Amygdala (tissue), 56 donors: ENCODE measurements at regions not wholly inside any gene's neighbourhood (a gene's known extent, or its start where the extent isn't known, plus 50 kb on each side); places are given as distances from the start of the nearest gene placed in this dataset.
A peak's percentile ranks its signal among the peaks of the same experiment; 100 is the strongest.

Experiments used
- DNase-seq, 56 donors: peaks; one replicate each; lab custom pipeline; 2025; lab: John Stamatoyannopoulos, UW

DNA sequence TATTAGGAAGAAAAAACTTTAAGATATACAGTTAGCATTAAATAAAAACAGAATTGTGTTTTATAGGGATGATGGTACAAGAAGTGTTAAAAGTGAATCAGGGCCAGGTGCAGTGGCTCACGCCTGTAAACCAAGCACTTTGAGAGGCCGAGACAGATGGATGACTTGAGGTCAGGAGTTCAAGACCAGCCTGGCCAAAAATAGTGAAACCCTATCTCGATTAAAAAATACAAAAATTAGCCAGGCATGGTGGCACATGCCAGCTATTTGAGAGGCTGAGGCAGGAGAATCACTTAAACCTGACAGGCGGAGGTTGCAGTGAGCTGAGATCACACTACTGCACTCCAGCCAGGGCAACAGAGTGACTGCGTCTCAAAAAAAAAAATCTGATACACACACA, 282.9 kb upstream of the ATP10B start:
- no peak for DNase-seq

GRCh38 chr5:161134083-161134482, 282.1 kb upstream of the ATP10B start:
- no peak for DNase-seq

- DNase-seq: no peak
These were observed 263.9 kb upstream of the ATP10B start for GRCh38 chr5:161115941-161116340.

GRCh38 chr5:161112371-161112770, 260.4 kb upstream of the ATP10B start:
- no peak for DNase-seq

GRCh38 chr5:161105525-161105924, 253.5 kb upstream of the ATP10B start:
- DNase-seq: peak in 8 of 56 donors; percentile 3 to 45 (median 18)

GRCh38 chr5:161098516-161098915, 246.5 kb upstream of the ATP10B start:
- no peak for DNase-seq

GRCh38 chr5:161096581-161096980, 244.6 kb upstream of the ATP10B start:
- no peak for DNase-seq

GRCh38 chr5:161095953-161096352, 243.9 kb upstream of the ATP10B start:
- no peak for DNase-seq

GRCh38 chr5:161094411-161094810, 242.4 kb upstream of the ATP10B start:
- no peak for DNase-seq

DNA sequence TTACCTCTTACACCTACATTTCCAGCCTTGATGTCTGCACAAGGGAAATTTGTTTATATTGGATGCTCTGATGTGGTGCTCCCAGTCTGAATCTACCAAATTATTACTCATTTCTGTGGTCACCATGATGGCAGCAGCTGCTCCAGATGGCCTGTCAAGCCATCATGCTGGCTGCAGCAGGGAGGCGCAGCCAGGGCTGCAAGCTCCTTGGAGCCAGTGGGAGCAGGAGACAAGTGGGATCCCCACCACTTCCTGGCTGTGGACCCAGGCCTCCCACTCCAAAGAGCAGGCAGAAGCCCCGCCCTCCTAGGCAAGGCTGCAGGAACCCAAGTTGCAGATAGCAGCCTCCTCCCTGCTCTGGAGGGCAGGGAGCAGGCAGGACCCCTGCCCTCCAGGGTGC, 241.1 kb upstream of the ATP10B start:
- DNase-seq: no peak

- DNase-seq: no peak
These were observed 237.6 kb upstream of the ATP10B start for GRCh38 chr5:161089569-161089968.

DNA sequence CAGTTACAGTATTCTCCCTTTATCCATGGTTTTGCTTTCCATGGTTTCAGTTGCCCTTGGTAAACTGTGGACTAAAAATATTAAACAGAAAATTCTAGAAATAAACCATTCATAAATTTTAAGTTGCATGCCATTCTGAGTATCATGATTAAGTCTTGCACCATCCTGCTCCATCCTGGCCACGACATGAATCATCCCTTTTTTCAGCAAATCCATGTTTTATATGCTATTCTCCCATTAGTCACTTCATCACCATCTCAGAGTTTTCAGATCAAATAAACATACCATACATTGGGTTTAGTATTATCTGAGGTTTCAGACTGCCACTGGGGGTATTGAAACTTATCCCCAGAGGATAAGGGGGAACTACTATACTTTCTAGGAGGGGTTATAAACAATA, 234.4 kb upstream of the ATP10B start:
- no peak for DNase-seq

GRCh38 chr5:161085056-161085455, 233.0 kb upstream of the ATP10B start:
- DNase-seq: no peak

- no peak for DNase-seq
These were observed 232.1 kb upstream of the ATP10B start for GRCh38 chr5:161084115-161084514.

DNA sequence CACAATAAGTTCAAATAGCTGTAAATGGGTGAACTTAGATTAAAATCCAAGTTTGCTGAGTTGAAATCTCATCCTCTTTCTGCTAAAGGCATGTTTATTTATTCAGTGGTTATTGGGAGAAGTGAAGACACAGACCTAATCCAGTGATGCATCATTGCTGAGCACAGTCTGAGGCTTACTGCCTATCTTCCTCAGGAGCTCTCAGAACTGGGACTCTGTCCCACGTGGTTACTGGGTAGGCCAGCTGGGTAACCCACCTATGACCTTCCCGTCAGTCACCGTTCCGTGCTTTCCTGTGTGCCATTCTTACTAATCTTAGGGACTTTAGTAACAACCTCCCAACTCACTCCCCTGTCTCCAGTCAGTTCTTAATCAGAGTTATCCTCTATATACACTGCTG, 226.8 kb upstream of the ATP10B start:
- DNase-seq: no peak

DNA sequence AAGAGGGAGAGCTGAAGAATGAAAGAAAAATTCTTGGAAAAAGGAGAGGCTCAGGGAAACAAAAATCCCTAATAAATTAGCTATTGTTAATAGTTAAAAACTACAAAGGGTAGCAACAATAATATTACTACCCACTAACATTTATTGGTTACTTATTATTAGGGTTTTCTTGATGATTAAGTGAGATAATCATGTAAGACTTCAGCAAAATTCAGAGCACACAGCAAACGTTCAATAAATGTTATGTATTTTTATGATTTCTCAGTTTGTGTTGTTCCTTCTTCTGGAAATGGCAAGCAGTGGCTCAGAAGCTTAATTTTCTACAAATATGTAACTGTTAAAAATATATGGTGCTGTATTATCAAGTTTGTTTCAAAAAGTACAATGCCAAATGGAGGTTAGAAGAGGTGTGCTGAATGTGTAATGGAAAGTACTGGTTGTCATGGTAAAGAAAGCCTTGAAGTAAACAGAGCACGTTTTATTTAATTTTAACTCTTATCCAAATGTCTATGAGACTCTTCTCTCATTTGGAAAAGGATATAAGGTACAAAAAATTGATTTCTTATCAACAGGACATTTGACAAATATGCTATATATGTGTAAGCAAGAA, 226.0 kb upstream of the ATP10B start:
- no peak for DNase-seq

DNA sequence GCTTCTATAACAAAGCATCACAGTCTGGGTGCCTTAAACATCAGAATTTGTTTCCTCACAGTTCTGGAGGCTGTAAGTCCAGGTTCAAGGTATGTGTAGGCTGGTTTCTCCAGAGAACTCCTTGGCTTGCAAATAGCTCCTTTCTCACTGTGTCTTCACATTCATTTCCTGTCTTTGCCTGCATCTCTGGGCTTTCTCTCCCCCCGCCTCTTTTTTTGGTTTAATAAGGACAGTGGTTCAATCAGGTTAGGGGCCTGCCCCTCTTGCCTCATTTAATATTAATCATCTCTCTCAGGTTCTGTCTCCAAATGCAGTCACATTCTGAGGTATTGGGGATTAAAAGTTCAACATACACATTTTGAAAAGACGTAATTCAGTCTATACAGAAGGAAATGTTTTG, 225.5 kb upstream of the ATP10B start:
- DNase-seq: no peak

DNA sequence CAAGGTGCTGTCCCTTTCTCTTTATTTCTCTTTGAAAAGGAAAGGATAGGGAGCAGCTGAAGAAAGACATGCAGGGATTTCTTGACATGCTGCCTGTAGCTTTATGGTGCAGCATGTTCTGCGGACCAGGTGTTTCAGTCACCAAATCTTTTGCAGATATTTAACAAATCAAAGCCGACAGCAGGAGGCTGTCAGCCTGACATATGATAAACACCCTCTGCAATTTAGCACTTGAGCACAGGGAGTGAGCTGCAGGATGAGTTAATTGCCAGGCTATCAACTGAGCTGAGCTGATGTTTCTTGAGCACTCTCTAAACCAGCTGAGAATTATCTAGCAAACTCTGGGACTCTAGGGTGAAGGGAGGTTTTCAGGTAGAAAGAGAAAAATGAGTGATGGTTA, 212.8 kb upstream of the ATP10B start:
- no peak for DNase-seq

DNA sequence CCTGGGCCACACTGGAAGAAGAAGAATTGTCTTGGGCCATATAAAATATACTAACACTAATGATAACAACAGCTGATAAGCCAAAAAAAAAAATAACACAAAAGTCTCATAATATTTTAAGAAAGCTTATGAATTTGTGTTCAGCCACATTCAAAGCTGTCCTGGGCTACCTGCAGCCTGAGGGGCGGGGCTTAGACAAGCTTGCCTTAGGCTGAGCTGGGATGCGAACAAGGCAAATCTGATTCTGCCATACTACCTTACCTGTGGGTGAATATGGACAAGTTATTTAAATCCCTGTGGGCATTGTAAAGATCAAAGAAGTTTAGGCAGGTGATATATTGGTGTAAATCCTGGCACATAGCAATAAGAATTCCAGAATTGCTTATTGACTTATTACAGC, 212.3 kb upstream of the ATP10B start:
- no peak for DNase-seq

GRCh38 chr5:161058781-161059180, 206.8 kb upstream of the ATP10B start:
- DNase-seq: no peak

- no peak for DNase-seq
These were observed 200.0 kb upstream of the ATP10B start for GRCh38 chr5:161051920-161052500.

DNA sequence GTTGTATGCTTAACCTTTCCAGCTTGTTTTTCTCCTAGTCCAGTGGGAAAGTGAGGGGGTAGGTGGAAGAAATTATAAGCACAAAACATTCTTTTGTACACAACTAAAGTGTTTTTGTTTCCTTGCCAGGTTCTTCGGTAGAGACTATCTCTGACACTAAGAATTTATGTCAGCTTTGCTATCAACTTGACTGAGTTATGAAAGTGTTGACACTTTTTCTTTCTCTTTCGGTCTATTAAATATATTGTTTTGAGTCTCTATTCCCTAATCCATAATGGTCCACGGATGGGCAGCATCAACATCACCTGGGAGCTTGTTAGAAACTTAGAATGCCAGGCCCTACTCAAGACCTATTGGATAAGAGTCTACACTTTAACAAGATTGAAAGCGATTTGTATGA, 195.0 kb upstream of the ATP10B start:
- no peak for DNase-seq

DNA sequence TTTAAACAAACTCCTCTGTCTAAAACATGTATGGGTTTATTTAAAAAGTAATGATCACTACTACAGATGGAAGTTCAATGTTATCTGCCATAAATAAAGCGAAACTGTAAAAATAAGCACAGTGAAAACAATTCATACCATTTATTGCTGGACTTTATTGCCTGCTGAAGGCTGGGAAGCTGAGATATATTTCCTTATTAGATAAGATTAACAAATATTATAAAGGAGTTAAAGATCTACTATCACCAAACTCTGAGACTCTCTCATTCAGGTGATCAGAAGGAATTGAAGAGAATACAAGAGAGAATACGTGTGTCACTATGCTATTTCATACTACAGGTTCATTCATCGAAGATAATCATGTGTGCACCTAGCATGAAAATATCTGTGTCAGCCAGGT, 190.9 kb upstream of the ATP10B start:
- DNase-seq: no peak
